ENCODE measurements at regions not wholly inside any gene's neighbourhood (a gene's known extent, or its start where the extent isn't known, plus 50 kb on each side); places are given as distances from the start of the nearest gene placed in this dataset.

DNA sequence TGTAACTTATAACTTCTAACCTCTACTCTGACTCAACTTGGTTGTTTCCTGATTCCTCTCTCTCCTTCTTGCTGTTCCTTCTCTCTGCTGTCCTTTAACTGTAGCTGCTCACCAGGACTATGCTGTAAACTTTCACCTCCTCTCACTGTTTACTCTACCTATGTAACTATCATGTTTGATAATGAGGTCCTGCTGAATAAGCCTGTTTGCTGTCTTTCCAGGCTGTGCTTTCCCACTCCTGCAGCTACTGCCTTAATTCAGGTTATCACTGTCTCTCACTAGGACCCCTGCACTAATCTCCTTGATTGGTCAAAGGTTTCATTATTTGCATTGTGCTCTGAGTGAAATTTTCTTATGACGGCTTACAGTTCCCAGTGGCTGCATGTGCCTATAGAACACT is 633.9 kb upstream of the PTBP2 start:
- DNase-seq (no peak), ATAC-seq (no peak)
- H3K27me3 Mint-ChIP-seq, result no peaks in the 10 kb centered on the region
- no peaks in the 10 kb centered on the region for H3K4me1 Mint-ChIP-seq (ENCODE audit: low read depth)
- TF ChIP-seq, protein P1, sequence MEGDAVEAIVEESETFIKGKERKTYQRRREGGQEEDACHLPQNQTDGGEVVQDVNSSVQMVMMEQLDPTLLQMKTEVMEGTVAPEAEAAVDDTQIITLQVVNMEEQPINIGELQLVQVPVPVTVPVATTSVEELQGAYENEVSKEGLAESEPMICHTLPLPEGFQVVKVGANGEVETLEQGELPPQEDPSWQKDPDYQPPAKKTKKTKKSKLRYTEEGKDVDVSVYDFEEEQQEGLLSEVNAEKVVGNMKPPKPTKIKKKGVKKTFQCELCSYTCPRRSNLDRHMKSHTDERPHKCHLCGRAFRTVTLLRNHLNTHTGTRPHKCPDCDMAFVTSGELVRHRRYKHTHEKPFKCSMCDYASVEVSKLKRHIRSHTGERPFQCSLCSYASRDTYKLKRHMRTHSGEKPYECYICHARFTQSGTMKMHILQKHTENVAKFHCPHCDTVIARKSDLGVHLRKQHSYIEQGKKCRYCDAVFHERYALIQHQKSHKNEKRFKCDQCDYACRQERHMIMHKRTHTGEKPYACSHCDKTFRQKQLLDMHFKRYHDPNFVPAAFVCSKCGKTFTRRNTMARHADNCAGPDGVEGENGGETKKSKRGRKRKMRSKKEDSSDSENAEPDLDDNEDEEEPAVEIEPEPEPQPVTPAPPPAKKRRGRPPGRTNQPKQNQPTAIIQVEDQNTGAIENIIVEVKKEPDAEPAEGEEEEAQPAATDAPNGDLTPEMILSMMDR (IDR thresholded peaks at IDR 0.05), result no peak
- POLR2A ChIA-PET, result no interaction called here
- H3K27ac Mint-ChIP-seq, result no peak overlapping the region
- CTCF ChIA-PET, result no interaction called here
- no peak overlapping the region for H3K4me3 Mint-ChIP-seq
- H3K9me3 Mint-ChIP-seq, result peaks cover 1% of the 10 kb centered on the region
- intact Hi-C loops (cut with micrococcal nuclease), result no loop called here
- no peaks in the 10 kb centered on the region for H3K36me3 Mint-ChIP-seq (ENCODE audit: low read depth)

DNA sequence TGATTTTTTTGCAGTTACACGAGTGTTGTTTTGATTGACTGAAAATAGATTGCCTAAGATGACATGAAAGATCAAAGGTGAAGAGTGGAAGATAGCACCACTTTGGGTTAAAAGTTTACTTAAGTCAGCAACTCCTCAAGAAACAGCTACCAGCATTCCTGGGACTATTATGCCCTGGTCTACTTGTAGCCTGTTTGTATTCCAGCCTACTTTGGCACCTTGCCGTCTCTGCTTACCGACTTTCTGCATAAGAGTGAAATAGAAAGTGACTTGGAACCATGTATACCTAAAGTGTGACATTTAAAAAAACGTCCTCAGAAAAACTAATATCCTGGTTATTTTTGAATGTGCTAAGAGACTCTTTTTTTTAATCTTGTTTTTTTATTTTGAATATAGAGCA is 631.5 kb upstream of the PTBP2 start:
- H3K4me1 Mint-ChIP-seq (ENCODE audit: low read depth), result no peaks in the 10 kb centered on the region

DNA sequence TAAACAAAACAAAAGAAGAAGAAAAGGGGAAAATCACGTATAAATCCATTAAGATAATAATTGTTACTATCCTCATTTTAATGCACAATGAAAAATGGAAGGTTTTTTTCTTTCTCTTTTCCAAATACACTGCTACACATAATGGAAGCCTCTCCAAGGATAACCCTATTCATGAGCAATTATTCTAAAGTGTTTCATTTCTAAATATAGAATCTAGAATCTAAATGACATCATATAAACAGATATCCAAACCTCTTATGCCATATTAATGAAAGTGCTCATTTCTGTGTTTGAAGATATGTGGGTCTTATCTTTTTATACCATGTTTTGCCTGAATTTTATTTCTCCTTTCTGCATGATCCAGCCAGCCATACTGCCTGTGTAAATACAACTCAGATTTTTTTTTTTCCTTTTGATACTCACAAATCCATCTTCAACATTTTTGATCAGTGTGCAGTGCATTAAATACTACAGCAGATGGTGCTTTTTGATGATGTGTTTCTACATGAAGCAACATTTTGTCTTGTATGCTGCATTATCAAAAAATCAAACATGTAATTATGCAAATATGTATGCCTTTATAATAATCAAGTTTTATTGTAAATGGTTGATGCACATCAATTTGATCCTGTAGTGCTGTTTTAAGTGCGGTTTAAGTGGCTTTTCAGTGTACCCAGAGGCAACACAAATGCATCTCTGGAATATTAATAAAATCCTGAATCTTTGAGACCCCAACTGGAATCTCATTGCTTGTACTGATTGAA is 625.6 kb upstream of the PTBP2 start:
- Mint-ChIP-seq H3K36me3 (ENCODE audit: low read depth) (no peaks in the 10 kb centered on the region), H3K4me1 (ENCODE audit: low read depth) (no peaks in the 10 kb centered on the region), H3K4me3 (no peak overlapping the region), H3K9me3 (no peaks in the 10 kb centered on the region), H3K27me3 (no peaks in the 10 kb centered on the region), H3K27ac (no peak overlapping the region)
- no peak for DNase-seq
- ChIA-PET POLR2A (no interaction called here), CTCF (no interaction called here)
- intact Hi-C loops (cut with micrococcal nuclease), result no loop called here
- ATAC-seq, result no peak
- TF ChIP-seq, protein P1 (IDR thresholded peaks at IDR 0.05), result no peak

More for the DNA sequence above, 631.5 kb upstream of the PTBP2 start:
- H3K27me3 Mint-ChIP-seq, result no peaks in the 10 kb centered on the region
- no peak overlapping the region for H3K4me3 Mint-ChIP-seq
- DNase-seq (no peak), ATAC-seq (no peak)
- H3K27ac Mint-ChIP-seq, result no peak overlapping the region
- intact Hi-C loops (cut with micrococcal nuclease), result no loop called here
- ChIA-PET POLR2A (no interaction called here), CTCF (no interaction called here)
- TF ChIP-seq, protein P1 (IDR thresholded peaks at IDR 0.05), result no peak
- H3K36me3 Mint-ChIP-seq (ENCODE audit: low read depth), result no peaks in the 10 kb centered on the region
- H3K9me3 Mint-ChIP-seq, result no peaks in the 10 kb centered on the region

DNA sequence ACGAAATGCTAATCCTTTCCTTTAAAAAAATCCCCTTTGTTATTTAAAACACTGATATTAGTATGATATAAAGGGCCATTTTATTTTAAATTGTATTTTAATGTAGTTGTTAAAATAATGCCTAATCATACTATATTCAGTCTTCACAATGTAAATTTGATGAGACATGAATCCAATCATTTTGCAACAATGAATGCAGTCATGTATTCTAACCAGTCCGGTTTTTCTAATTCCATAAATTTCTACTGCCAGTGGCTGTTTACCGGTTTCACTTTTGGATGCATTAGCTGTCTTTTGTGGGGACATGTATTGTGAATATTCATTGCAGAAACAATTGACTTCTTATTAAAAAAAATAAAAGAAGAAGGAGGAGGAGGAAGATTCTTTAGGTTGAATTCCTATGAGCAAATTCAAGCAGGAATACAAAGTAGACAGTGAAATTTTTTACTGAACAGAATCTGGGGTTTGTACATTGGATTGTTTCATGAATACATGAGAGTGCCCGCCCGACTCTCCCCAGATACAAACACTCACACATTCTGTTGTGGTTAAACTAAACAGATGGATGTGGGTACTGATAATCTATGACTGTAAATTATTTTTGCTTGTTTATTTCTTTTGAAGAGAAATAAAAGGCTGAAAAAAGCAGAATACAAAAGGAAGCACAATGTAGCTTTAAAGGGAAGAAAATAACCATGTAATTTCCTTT is 624.8 kb upstream of the PTBP2 start:
- Mint-ChIP-seq H3K4me3 (no peak overlapping the region), H3K4me1 (ENCODE audit: low read depth) (no peaks in the 10 kb centered on the region), H3K27me3 (no peaks in the 10 kb centered on the region), H3K27ac (no peak overlapping the region), H3K36me3 (ENCODE audit: low read depth) (no peaks in the 10 kb centered on the region), H3K9me3 (no peaks in the 10 kb centered on the region)
- no peak for ATAC-seq
- TF ChIP-seq, protein P1 (IDR thresholded peaks at IDR 0.05), result no peak
- POLR2A ChIA-PET, result no interaction called here
- CTCF ChIA-PET, result no interaction called here
- DNase-seq, result no peak
- intact Hi-C loops (cut with micrococcal nuclease), result no loop called here

DNA sequence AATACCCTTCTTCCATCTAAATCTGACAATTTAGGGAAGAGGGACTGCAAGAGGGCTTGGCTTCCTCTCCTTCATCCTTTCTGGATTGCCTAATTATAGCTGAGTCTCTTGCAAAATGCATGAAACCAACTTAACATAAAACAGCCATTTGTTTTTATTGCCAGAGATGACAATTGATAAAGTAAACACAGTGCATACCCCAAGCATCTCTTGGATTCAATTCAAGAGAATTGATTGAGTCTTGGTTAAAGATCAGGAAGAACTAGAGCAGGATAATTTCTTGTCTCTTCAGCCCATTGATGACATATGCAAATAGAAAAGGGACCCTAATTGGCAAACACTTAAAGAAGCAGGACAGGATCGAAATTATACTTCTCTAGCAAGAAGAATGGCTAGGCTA is 617.1 kb upstream of the PTBP2 start:
- H3K36me3 Mint-ChIP-seq (ENCODE audit: low read depth), result no peaks in the 10 kb centered on the region
- H3K9me3 Mint-ChIP-seq, result no peaks in the 10 kb centered on the region
- ATAC-seq (no peak), DNase-seq (no peak)
- H3K27me3 Mint-ChIP-seq, result no peaks in the 10 kb centered on the region
- TF ChIP-seq, protein P1 (IDR thresholded peaks at IDR 0.05), result no peak
- no peak overlapping the region for H3K27ac Mint-ChIP-seq
- no peaks in the 10 kb centered on the region for H3K4me1 Mint-ChIP-seq (ENCODE audit: low read depth)
- H3K4me3 Mint-ChIP-seq, result no peak overlapping the region
- ChIA-PET POLR2A (no interaction called here), CTCF (no interaction called here)
- intact Hi-C loops (cut with micrococcal nuclease), result no loop called here

Data from activated CD8-positive, alpha-beta T cell treated with anti-CD3 and anti-CD28 coated beads for 36 hours (primary cell).